ENCODE measurements at regions not wholly inside any gene's neighbourhood (a gene's known extent, or its start where the extent isn't known, plus 50 kb on each side); places are given as distances from the start of the nearest gene placed in this dataset.

DNA sequence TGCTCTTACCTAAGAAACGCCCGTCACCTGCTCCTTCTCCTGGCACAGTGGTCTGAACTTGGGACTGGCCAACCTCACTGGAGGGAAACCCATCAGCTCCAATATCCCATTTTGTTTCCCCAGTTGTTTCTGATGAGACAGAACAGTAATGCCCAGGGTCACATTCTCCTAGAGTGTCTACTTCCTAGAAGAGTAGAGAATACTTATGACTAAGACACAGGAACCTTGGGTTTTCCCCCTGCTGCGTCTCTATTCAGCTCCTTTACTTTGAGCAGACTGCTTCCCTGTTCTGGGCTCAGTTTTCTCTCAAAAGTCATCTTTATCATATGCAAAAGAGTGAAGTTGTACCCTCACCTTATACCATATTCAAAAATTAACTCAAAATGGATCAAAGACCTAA lies 79.4 kb downstream of the POLR2M start:
- Mint-ChIP-seq H3K4me1 (peaks cover 9% of the 10 kb centered on the region), H3K36me3 (no peaks in the 10 kb centered on the region), H3K4me3 (no peak overlapping the region), H3K9me3 (peaks cover 0 to 3% (median 0%) of the 10 kb centered on the region in 7 donors), H3K27me3 (ENCODE audit: low read depth in 3 of 3) (peaks cover 0 to 3% (median 3%) of the 10 kb centered on the region in 3 donors), H3K27ac (no peak overlapping the region)
- Histone ChIP-seq H3K27ac (ENCODE audit: low read depth in 1 of 2, low read length in 2 of 2) (no peak overlapping the region), H2AFZ (ENCODE audit: insufficient read depth, low read depth, low read length, poor library complexity, severe bottlenecking) (no peak overlapping the region), H3K9me3 (replicated peaks in 1 of 2; ENCODE audit: control insufficient read depth in 1 of 2, insufficient read depth in 1 of 2, low read length in 2 of 2) (no peaks in the 10 kb centered on the region), H3K4me1 (ENCODE audit: control insufficient read depth in 1 of 2, insufficient read depth in 2 of 2, low read length in 2 of 2) (no peaks in the 10 kb centered on the region), H3K4me2 (replicated peaks; ENCODE audit: extremely low read depth, low read length, poor library complexity, severe bottlenecking) (no peak overlapping the region), H3K27me3 (ENCODE audit: control insufficient read depth in 2 of 2, insufficient read depth in 2 of 2, low read length in 2 of 2) (no peaks in the 10 kb centered on the region), H3K9ac (ENCODE audit: insufficient read depth, low read length, poor library complexity, severe bottlenecking) (no peak overlapping the region), H3K4me3 (replicated peaks in 1 of 3; ENCODE audit: low read depth in 2 of 3, low read length in 3 of 3) (no peak overlapping the region), H3K36me3 (replicated peaks in 1 of 2; ENCODE audit: control insufficient read depth in 1 of 2, insufficient read depth in 2 of 2, low read length in 2 of 2) (no peaks in the 10 kb centered on the region), H4K20me1 (ENCODE audit: insufficient read depth, low read length) (no peaks in the 10 kb centered on the region), H3K79me2 (ENCODE audit: insufficient read depth, low read length) (no peaks in the 10 kb centered on the region)
- 93% methylated on average over 3 of the region's 3 CpGs for WGBS (ENCODE audit: insufficient coverage)
- intact Hi-C loops (cut with micrococcal nuclease) = no loop called here
- no peak for DNase-seq
- TF ChIP-seq, protein P1, sequence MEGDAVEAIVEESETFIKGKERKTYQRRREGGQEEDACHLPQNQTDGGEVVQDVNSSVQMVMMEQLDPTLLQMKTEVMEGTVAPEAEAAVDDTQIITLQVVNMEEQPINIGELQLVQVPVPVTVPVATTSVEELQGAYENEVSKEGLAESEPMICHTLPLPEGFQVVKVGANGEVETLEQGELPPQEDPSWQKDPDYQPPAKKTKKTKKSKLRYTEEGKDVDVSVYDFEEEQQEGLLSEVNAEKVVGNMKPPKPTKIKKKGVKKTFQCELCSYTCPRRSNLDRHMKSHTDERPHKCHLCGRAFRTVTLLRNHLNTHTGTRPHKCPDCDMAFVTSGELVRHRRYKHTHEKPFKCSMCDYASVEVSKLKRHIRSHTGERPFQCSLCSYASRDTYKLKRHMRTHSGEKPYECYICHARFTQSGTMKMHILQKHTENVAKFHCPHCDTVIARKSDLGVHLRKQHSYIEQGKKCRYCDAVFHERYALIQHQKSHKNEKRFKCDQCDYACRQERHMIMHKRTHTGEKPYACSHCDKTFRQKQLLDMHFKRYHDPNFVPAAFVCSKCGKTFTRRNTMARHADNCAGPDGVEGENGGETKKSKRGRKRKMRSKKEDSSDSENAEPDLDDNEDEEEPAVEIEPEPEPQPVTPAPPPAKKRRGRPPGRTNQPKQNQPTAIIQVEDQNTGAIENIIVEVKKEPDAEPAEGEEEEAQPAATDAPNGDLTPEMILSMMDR (IDR thresholded peaks at IDR 0.05) = no peak

DNA sequence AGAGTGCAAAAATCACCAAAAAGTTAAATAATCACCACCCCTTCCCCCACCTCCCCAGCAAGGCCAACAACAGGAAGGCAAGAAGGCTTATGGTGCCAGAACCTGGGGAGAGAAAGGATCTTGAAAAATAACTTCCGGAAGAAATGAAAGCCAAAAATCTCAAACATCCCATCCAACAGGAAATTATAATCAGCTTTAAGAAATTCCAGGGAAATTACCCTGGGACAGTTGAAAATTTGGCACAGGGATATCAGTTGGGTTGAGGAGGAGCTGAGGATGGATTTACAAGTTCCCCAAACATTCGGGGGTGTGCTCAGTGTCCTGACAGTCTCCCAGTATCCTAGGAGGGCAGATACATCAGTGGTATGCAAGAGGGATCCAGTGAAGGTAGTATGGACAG lies 82.7 kb downstream of the POLR2M start:
- H4K20me1 ChIP-seq (ENCODE audit: insufficient read depth, low read length) = no peaks in the 10 kb centered on the region
- H3K27ac Mint-ChIP-seq = no peak overlapping the region
- H3K27me3 Mint-ChIP-seq (ENCODE audit: low read depth in 3 of 3) = peaks cover 0 to 3% (median 2%) of the 10 kb centered on the region in 3 donors

More for the DNA sequence above, 82.7 kb downstream of the POLR2M start:
- no peaks in the 10 kb centered on the region for H3K36me3 Mint-ChIP-seq
- H3K27me3 ChIP-seq (ENCODE audit: control insufficient read depth in 2 of 2, insufficient read depth in 2 of 2, low read length in 2 of 2) = no peaks in the 10 kb centered on the region
- intact Hi-C loops (cut with micrococcal nuclease) = no loop called here
- H3K27ac ChIP-seq (ENCODE audit: low read depth in 1 of 2, low read length in 2 of 2) = no peak overlapping the region
- 89% methylated on average over 1 of the region's 2 CpGs for WGBS (ENCODE audit: insufficient coverage)
- H2AFZ ChIP-seq (ENCODE audit: insufficient read depth, low read depth, low read length, poor library complexity, severe bottlenecking) = no peak overlapping the region
- H3K4me1 Mint-ChIP-seq = peaks cover 8% of the 10 kb centered on the region
- H3K79me2 ChIP-seq (ENCODE audit: insufficient read depth, low read length) = no peaks in the 10 kb centered on the region
- TF ChIP-seq, protein P1 (IDR thresholded peaks at IDR 0.05) = no peak
- no peak overlapping the region for H3K4me3 Mint-ChIP-seq
- no peaks in the 10 kb centered on the region for H3K9me3 ChIP-seq (replicated peaks in 1 of 2; ENCODE audit: control insufficient read depth in 1 of 2, insufficient read depth in 1 of 2, low read length in 2 of 2)
- no peaks in the 10 kb centered on the region for H3K36me3 ChIP-seq (replicated peaks in 1 of 2; ENCODE audit: control insufficient read depth in 1 of 2, insufficient read depth in 2 of 2, low read length in 2 of 2)
- no peak overlapping the region for H3K4me2 ChIP-seq (replicated peaks; ENCODE audit: extremely low read depth, low read length, poor library complexity, severe bottlenecking)
- no peaks in the 10 kb centered on the region for H3K4me1 ChIP-seq (ENCODE audit: control insufficient read depth in 1 of 2, insufficient read depth in 2 of 2, low read length in 2 of 2)
- H3K9ac ChIP-seq (ENCODE audit: insufficient read depth, low read length, poor library complexity, severe bottlenecking) = no peak overlapping the region
- H3K4me3 ChIP-seq (replicated peaks in 1 of 3; ENCODE audit: low read depth in 2 of 3, low read length in 3 of 3) = no peak overlapping the region
- peaks cover 0 to 3% (median 0%) of the 10 kb centered on the region in 7 donors for H3K9me3 Mint-ChIP-seq
- DNase-seq = no peak
